Activated T-cell treated with anti-CD3 and anti-CD28 coated beads, Interleukin-2, amount 50 U/mL, for 24 hours (primary cell): ENCODE measurements at regions not wholly inside any gene's neighbourhood (a gene's known extent, or its start where the extent isn't known, plus 50 kb on each side); places are given as distances from the start of the nearest gene placed in this dataset.

ENCODE experiments used
- DNase-seq: peaks from one replicate; pipeline ENCODE4 v3.0.0-alpha.2; 2020
- H3K27ac Mint-ChIP-seq: 2 replicates; pipeline ENCODE4 v1.8.0; 2020; ENCODE audit warnings: mild to moderate bottlenecking, mixed read lengths
- H3K27me3 Mint-ChIP-seq: 2 replicates; pipeline ENCODE4 v1.8.0; 2020; ENCODE audit warnings: mixed read lengths
- H3K36me3 Mint-ChIP-seq: 2 replicates; pipeline ENCODE4 v1.8.0; 2020; ENCODE audit warnings: low read depth, mixed read lengths
- H3K4me1 Mint-ChIP-seq: 2 replicates; pipeline ENCODE4 v1.8.0; 2020; ENCODE audit warnings: low read depth, mixed read lengths
- H3K4me3 Mint-ChIP-seq: 2 replicates; pipeline ENCODE4 v1.8.0; 2020; ENCODE audit warnings: mild to moderate bottlenecking, moderate library complexity, mixed read lengths
- H3K9me3 Mint-ChIP-seq: 2 replicates; pipeline ENCODE4 v1.8.0; 2020; ENCODE audit warnings: mixed read lengths

DNA sequence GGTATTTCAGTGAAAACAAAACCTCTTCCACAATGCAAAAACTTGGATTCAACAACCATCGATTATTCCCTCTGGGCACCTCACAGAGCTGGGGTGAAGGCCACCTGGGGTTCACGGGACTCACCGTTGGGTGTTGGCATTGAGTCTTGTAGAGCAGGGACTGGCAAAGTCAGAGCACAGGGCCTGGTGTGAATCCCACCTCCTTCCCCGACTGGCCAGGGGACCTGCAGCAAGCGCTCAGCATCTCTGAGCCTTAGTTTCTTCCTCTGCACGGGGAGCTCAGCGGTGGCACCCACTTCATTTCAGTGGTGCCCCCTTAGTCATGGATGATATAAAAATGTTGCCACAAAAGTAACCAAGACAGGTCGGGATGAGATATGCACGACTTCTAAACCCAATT lies 100.4 kb downstream of the METRNL start:
- no peak overlapping the region for H3K27ac Mint-ChIP-seq
- no peak for DNase-seq
- no peaks in the 10 kb centered on the region for H3K36me3 Mint-ChIP-seq
- H3K27me3 Mint-ChIP-seq: no peaks in the 10 kb centered on the region
- no peaks in the 10 kb centered on the region for H3K4me1 Mint-ChIP-seq
- H3K4me3 Mint-ChIP-seq: no peak overlapping the region
- H3K9me3 Mint-ChIP-seq: no peaks in the 10 kb centered on the region

DNA sequence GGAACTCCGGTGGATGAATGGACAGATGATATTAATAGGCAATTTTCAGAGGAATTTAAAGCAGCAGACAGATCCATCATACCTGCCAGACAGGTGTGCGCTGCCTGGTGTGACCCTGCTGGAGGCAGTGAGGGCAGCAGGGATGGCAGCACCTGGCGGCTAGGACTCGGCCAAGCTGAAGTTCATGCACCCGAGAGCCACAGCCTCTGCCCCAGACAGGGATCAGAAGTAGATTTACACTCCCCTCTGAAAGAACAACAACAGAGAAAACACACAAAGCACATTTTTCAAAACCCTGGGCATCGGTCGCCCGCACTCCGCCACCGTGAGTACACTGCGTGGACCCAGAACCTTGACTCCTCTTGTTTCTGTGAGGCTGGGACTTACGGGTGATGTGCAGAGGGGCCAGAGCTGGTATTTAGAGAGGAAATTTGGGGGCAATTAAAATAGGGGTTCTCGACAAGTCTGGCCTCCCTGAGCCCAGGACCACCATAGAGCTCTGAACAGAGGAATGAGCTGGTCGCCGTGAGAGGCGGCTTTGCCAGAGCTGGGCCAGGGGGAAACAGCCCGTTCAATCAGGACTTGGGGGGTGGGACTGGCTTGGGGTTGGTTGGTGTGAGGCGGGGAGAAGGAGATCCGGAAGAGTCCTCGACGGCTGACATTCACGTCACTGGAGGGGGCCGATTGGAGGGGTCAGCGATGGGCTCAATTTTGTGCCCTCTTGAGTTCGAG lies 101.0 kb downstream of the METRNL start:
- Mint-ChIP-seq H3K9me3 (no peaks in the 10 kb centered on the region), H3K27me3 (no peaks in the 10 kb centered on the region), H3K36me3 (no peaks in the 10 kb centered on the region), H3K4me3 (no peak overlapping the region), H3K4me1 (no peaks in the 10 kb centered on the region), H3K27ac (no peak overlapping the region)
- no peak for DNase-seq

DNA sequence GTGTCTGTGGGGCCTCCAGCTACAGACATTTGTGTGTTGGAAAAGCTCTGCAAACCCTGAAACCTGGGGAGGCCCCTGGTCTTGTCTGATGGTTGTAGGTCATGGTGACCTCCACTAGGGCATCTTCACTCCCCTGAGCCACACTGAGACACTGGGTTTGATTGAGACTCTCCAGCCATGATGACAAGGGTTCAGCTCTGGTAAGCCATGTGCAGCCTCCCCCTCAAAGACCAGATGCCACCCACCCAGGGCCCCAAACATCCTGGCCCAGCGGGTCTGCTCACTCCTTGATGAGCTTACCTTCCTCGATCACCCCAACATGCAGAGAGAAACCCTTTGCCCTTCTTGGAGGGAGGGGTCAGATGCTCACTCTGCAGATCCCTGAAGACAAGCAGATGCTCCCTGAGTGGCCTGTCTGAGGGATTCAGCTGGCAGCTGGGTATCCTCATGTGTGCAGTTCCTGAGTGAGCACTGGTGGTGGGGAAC lies 101.6 kb downstream of the METRNL start:
- Mint-ChIP-seq H3K27ac (peak overlapping the region; percentile 40), H3K4me3 (no peak overlapping the region), H3K27me3 (no peaks in the 10 kb centered on the region), H3K4me1 (no peaks in the 10 kb centered on the region), H3K36me3 (no peaks in the 10 kb centered on the region), H3K9me3 (no peaks in the 10 kb centered on the region)
- no peak for DNase-seq

GRCh38 chr17:83181991-83182619 lies 102.7 kb downstream of the METRNL start:
- Mint-ChIP-seq H3K4me1 (no peaks in the 10 kb centered on the region), H3K36me3 (no peaks in the 10 kb centered on the region), H3K27ac (no peak overlapping the region), H3K27me3 (no peaks in the 10 kb centered on the region), H3K4me3 (no peak overlapping the region), H3K9me3 (no peaks in the 10 kb centered on the region)
- DNase-seq: no peak

- peaks cover 4% of the 10 kb centered on the region for H3K4me1 Mint-ChIP-seq
- no peaks in the 10 kb centered on the region for H3K9me3 Mint-ChIP-seq
- H3K27ac Mint-ChIP-seq: no peak overlapping the region
- no peak overlapping the region for H3K4me3 Mint-ChIP-seq
- H3K36me3 Mint-ChIP-seq: no peaks in the 10 kb centered on the region
- DNase-seq: no peak
- no peaks in the 10 kb centered on the region for H3K27me3 Mint-ChIP-seq
These were observed 103.3 kb downstream of the METRNL start for GRCh38 chr17:83182620-83183101.

GRCh38 chr17:83183145-83183948 lies 103.9 kb downstream of the METRNL start:
- H3K9me3 Mint-ChIP-seq: no peaks in the 10 kb centered on the region
- no peak overlapping the region for H3K27ac Mint-ChIP-seq
- DNase-seq: no peak
- H3K27me3 Mint-ChIP-seq: no peaks in the 10 kb centered on the region
- H3K36me3 Mint-ChIP-seq: no peaks in the 10 kb centered on the region
- peaks cover 11% of the 10 kb centered on the region for H3K4me1 Mint-ChIP-seq
- no peak overlapping the region for H3K4me3 Mint-ChIP-seq

GRCh38 chr17:83183951-83184506 lies 104.6 kb downstream of the METRNL start:
- H3K27me3 Mint-ChIP-seq: no peaks in the 10 kb centered on the region
- H3K4me1 Mint-ChIP-seq: peaks cover 11% of the 10 kb centered on the region
- no peaks in the 10 kb centered on the region for H3K36me3 Mint-ChIP-seq
- no peak for DNase-seq
- no peaks in the 10 kb centered on the region for H3K9me3 Mint-ChIP-seq
- no peak overlapping the region for H3K27ac Mint-ChIP-seq
- no peak overlapping the region for H3K4me3 Mint-ChIP-seq

DNA sequence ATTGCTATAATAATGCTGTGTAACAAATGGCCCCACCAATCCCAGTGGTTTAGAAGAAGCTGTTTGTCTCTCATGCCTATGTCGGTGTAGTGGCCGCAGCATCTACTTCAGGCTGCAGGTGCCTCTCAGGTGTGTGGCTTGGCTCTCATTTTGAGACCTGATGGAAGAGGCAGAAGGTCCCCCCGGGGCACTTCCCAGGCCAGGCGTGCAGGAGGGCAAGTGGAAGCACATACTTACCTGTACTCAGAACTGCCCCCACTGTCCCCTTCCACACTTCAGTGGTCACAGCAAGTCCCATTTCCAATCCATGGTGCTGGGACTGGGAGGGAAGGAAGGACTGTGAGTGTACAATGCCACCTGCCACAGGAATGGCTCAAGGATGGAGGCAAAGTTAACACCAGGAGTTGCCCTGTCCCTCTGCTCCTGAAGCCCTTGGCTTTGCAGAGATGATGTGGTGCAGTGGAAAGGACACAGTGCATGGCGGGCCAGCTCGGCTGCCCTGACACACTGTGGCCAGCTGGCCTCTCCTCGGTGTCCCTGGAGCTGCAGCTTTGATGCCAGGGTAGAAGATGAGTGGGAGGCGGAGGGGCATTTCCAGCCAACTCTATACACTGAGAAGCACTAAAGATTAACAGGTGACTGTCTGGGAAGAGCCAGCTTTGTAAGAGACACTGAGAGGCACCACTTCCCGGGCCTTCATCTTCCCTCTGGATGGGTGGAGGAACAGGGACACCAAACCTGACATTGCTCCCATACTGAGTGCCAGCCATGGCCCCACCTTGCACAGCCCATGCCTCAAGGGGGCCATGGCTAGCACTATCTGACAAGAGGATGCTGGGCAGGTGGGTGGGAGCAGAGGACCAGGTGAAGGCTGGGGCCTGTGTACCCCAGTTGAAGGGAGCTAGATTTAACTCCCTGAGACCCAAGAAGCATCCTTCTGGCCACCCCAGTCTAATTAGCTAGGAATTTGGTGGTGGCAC lies 105.9 kb downstream of the METRNL start:
- Mint-ChIP-seq H3K27ac (no peak overlapping the region), H3K4me1 (peaks cover 11% of the 10 kb centered on the region), H3K9me3 (no peaks in the 10 kb centered on the region), H3K36me3 (no peaks in the 10 kb centered on the region), H3K27me3 (no peaks in the 10 kb centered on the region), H3K4me3 (no peak overlapping the region)
- DNase-seq: peak; percentile 25

- Mint-ChIP-seq H3K27me3 (no peaks in the 10 kb centered on the region), H3K36me3 (no peaks in the 10 kb centered on the region), H3K27ac (no peak overlapping the region), H3K4me3 (no peak overlapping the region), H3K9me3 (no peaks in the 10 kb centered on the region), H3K4me1 (peaks cover 11% of the 10 kb centered on the region)
- DNase-seq: no peak
These were observed 106.8 kb downstream of the METRNL start for GRCh38 chr17:83186226-83186625.

GRCh38 chr17:83186751-83187421 lies 107.5 kb downstream of the METRNL start:
- H3K4me3 Mint-ChIP-seq: no peak overlapping the region
- H3K36me3 Mint-ChIP-seq: no peaks in the 10 kb centered on the region
- H3K9me3 Mint-ChIP-seq: no peaks in the 10 kb centered on the region
- H3K27me3 Mint-ChIP-seq: no peaks in the 10 kb centered on the region
- peaks cover 11% of the 10 kb centered on the region for H3K4me1 Mint-ChIP-seq
- H3K27ac Mint-ChIP-seq: no peak overlapping the region
- no peak for DNase-seq

GRCh38 chr17:83187782-83188311 lies 108.4 kb downstream of the METRNL start:
- DNase-seq: no peak

GRCh38 chr17:83189044-83190003 lies 109.9 kb downstream of the METRNL start:
- no peak overlapping the region for H3K4me3 Mint-ChIP-seq
- H3K9me3 Mint-ChIP-seq: no peaks in the 10 kb centered on the region
- no peak for DNase-seq
- H3K27ac Mint-ChIP-seq: no peak overlapping the region
- no peaks in the 10 kb centered on the region for H3K27me3 Mint-ChIP-seq
- H3K36me3 Mint-ChIP-seq: no peaks in the 10 kb centered on the region
- peaks cover 18% of the 10 kb centered on the region for H3K4me1 Mint-ChIP-seq

More at GRCh38 chr17:83187782-83188311, 108.4 kb downstream of the METRNL start:
- Mint-ChIP-seq H3K4me3 (no peak overlapping the region), H3K4me1 (peaks cover 11% of the 10 kb centered on the region), H3K9me3 (no peaks in the 10 kb centered on the region), H3K27ac (no peak overlapping the region), H3K27me3 (no peaks in the 10 kb centered on the region), H3K36me3 (no peaks in the 10 kb centered on the region)
